ENCODE measurements at regions not wholly inside any gene's neighbourhood (a gene's known extent, or its start where the extent isn't known, plus 50 kb on each side); places are given as distances from the start of the nearest gene placed in this dataset.

DNA sequence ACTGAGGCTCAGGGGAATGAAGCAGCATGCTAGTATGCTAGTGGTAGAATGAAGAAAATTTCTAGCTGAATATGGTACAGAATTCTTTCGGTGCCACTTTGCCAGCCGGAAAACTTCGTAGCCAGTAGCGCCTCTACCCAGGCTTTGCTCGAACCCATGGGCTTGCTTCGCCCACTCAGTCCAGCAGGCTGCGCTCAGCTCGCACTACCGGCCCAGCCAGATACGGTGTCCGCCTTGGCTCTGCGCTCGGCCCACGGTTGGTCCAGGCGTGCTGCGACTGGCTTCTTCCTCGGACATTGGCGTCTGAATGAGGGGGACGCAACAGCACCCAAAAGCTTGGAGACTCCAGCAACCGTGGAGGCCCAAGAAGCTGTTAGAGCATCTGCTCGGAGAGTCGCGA lies 372.5 kb upstream of the CDH8 start:
- no peak for DNase-seq (ENCODE audit: extremely low read depth in 1 of 2, low read depth in 1 of 2)

DNA sequence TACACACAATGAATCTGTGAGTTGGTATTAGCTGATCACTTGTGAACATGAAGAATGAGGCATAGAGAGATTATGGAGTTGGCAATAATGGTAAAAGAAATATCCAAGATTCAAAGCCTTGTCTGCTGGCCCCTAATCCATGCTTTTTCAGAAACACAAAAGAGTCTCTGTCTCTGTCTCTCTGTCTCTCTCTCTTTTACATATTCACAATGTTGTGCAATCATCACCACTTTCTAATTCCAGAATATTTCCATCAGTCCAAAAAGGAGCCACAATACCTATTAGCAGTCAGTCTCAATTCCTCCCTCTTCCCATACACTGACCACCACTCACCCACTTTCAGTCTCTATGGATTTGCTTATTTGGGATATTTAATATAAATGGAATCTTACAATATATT lies 370.1 kb upstream of the CDH8 start:
- no peak for DNase-seq (ENCODE audit: extremely low read depth in 1 of 2, low read depth in 1 of 2)

DNA sequence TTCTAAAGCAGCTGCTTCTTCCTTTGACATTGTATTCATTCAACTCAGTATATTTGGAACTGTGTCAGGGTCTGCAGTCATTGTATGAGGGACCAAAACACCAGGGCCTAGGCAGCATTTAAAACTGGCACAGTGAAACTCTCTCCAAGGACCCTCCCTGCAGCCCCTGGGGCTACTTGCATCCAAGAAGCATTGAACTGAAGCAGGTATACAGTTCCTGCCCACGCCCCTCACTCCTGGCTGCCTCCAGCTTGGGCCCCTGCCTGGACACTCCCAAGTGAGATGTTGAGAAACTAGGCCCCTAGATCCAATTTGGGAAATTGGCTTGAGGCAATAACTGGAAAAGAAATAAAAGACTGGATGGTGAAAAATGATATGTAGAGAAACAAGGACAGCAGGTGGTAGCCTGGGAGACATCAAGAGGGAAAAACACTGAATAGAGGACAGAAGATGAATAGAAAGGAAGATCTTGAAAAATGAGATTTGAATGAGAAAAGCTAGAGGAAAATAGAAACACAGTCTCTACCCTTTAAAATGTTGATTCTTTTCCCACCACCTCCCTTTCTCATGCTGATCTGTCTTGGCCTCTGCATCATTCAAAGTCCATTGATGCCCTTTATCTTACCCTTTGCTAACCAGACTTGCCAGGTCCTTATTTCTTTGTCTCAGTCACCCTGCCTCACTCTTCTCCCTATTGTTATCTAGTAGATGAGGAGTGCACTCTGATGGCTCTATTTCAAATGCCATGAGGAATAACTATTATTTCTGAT lies 368.8 kb upstream of the CDH8 start:
- no peak for DNase-seq (ENCODE audit: extremely low read depth in 1 of 2, low read depth in 1 of 2)

DNA sequence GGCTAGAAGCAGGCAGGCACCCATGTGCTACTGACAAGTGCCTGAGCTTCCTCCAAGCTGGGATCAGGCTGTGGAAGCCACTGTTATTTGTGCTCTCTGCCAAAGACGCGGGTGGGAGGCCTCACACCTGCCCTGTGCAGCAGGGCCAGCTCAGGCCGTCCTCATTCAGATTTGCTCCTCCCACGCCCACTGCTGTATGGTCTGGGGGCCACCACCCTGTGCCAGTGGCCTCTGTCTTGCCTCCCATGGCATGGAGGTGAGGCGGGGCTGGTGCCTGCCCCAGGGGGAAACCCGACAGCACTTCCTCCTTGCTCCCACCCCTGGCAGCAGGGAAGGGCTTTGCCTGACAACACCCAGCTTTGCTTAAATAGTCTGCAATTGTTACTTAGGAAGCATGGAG lies 356.5 kb upstream of the CDH8 start:
- no peak for DNase-seq (ENCODE audit: extremely low read depth in 1 of 2, low read depth in 1 of 2)

DNA sequence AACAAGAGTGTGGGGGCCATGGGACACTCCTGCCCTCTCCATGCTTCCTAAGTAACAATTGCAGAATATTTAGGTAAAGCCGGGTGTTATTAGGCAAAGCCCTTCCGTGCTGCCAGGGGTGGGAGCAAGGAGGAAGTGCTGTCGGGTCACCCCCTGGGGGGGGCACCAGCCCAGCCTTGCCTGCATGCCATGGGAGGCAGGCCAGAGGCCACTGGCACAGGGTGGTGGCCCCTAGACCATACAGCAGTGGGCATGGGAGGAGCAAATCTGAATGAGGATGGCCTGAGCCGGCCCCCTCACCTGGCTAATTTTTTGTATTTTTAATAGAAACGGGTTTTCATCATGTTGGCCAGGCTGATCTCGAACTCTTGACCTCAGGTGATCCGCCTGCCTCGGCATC lies 355.7 kb upstream of the CDH8 start:
- DNase-seq (ENCODE audit: extremely low read depth in 1 of 2, low read depth in 1 of 2), result no peak

DNA sequence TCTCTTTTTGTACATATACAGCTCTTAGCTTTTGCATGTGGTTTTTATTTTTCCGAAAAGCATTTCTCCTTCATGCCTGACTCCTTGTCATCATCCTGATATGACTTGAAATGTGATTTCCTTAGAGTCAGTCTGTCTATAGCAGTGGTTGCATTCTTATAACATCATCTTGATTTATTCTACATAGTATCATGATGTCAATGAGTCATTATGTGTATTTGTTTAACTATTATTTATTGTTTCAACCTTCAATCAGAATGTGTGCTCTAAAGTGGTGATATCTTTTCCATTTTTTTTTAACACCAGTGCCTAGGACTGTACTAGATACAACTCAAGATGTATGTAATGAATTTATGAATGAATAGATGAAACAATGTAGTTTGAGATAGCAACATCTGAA lies 354.9 kb upstream of the CDH8 start:
- DNase-seq (ENCODE audit: extremely low read depth in 1 of 2, low read depth in 1 of 2), result no peak

DNA sequence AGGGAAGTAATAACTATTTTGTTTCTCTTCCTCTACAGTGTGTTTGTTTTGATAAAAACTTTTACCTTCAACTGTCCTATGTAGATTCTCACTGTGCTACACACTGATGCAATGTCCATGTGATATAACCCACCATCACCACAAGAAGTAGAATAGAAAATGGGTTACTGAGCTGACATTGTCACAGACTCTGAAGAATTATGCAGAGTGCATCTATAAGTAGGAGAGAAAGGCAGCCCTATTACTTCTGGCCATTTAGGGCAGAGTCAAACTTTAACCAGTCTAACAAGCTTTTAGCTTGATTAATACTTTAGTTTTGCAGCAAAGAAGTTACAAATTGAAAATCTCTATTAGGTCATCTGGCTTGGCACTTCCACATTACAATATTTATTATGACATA lies 354.0 kb upstream of the CDH8 start:
- no peak for DNase-seq (ENCODE audit: extremely low read depth in 1 of 2, low read depth in 1 of 2)

DNA sequence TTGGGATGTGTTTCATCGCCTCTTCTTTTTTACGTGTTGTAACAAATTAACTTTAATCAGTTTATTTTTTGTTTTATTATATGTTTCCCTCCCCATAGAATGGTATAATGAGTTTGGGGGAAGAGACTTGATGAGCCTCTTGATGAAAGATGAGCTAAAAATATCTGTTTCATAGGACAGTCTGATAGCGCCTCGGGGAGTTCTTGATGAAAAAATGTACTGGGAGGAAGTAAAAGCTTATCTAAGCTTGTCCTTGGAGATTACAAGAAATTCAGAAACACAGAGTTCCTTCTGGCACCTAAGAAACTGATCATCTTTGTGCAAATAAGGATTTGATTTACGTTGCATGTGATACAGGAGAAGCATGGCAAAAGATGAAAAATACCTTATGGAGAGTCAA lies 350.2 kb upstream of the CDH8 start:
- DNase-seq (ENCODE audit: extremely low read depth in 1 of 2, low read depth in 1 of 2), result no peak

DNA sequence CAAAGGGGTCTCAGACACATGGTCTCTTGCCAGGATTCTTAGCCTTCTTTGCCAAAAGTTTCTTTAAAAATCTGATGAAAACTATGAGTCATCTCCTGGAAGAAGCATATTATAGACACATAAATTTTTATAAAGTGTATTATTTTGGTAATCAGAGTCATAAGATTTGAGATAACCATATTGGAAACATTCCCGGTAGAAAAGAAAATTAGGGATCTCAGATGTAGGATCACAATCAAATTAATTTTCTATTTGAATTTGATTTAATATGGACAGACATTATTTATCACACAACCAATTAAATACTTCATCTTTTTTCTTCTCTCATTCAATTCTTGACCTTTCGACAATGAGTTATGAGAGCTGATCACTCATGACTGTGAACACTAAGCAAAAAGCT lies 347.7 kb upstream of the CDH8 start:
- DNase-seq (ENCODE audit: extremely low read depth in 1 of 2, low read depth in 1 of 2), result no peak

DNA sequence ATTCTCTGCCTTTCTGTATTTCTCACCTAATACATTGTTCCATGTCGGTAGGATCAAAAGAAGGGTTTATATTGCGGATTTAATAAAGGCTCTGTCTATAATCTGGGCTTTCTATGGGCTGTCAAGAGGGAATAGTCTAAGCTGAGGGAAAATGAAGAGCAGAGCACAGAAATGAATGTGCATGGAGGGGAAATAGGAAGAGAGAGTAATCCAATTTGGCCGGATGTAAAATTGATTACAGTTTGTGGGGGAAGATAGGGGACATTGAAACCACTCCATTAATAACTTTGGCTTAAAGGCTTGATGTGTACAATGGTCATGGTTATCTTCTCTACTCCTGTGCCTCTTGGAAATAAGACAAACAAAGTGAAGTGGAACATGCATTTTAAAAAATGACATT lies 334.2 kb upstream of the CDH8 start:
- no peak for DNase-seq (ENCODE audit: extremely low read depth in 1 of 2, low read depth in 1 of 2)

DNA sequence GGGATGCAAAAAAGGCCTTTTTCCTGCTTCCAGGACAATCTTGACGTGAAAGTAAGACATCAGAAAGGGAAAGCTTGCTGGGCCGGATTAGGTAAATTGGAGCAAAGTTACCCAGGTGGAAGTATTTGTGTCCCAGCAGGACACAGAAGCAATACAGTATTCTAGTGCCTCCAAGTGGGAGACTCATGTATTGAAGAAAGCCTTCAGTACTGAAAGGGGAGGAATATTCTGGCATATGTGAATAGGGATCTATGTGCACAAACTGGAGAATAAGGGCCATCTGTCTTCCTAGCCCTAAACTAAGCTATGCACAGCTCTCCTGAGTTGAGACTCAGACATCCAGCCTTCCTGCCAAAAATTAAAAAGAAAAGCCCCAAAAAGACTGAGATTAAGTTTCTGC lies 327.3 kb upstream of the CDH8 start:
- no peak for DNase-seq (ENCODE audit: extremely low read depth in 1 of 2, low read depth in 1 of 2)

DNA sequence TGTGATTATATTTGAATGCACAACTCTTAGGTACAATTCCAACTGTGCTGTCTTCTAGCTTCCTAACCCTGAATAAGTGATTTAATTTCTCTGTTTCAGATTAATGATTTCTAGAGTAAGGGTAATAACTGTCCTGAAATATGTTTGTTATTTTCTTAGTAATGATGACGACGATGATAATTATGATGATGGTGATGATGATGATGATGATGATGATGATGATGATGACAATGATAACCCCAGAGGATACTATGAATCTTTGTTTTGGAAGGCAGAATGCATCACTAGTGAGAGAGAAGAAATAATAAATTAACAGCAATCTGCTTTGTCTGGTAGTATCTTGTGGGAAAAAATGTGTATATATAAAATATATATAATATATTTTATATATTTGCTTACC lies 317.1 kb upstream of the CDH8 start:
- no peak for DNase-seq (ENCODE audit: extremely low read depth in 1 of 2, low read depth in 1 of 2)

DNA sequence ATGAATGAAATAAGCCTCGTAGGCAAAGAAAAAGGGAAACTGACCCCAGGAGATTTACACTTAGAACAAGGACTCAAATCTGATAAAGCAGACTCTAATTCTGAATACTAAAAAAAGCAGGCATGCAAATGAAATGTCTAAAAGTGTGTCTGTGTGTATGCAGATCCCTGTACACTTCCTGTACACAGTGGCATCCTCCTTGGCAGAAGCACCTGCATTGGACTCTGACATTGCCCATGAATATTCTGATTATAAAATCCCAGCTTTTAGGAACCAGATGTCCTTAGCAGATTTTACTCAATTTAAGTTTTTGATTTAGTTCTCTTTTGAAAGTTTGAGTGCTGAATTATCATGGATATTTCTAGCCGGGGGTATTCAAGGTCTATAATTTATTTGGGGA lies 306.0 kb upstream of the CDH8 start:
- no peak for DNase-seq (ENCODE audit: extremely low read depth in 1 of 2, low read depth in 1 of 2)

DNA sequence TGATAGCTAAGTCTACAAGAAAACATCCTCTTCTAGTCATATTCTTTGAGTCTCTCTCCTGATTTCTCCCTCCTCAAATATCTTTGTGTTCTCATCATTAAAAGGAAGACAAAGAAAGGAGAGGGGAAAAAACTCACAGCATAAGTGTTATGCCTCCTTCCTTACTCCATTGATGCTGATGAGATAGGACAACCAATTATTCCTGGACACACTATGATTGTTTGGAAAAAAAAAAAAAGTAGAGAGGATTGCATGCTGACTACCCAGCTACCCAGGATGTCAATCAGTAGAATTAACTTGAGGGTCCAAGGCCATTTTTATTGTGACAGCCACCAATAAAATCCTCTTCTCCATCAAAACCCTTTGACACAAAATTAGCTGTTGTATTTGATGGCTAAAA lies 299.1 kb upstream of the CDH8 start:
- DNase-seq (ENCODE audit: extremely low read depth in 1 of 2, low read depth in 1 of 2), result no peak

DNA sequence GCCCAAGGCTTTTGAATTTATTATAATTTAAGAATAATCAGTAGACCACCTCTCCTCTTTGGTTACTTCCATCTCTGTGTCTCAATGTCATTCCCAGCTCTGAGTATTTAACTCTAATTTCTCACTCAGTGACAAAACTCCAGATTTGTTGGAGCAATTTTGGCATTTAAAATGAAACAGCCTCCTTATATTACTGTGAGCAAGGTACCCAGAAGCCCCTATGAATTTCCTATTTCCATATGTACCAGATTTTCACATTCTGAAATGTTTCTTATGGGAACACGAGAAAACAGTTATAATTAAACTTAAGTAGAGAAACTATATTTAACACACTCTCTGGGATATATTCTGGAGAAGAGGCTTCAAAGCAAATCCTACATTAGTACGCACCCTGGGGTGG lies 285.4 kb upstream of the CDH8 start:
- no peak for DNase-seq (ENCODE audit: extremely low read depth in 1 of 2, low read depth in 1 of 2)

DNA sequence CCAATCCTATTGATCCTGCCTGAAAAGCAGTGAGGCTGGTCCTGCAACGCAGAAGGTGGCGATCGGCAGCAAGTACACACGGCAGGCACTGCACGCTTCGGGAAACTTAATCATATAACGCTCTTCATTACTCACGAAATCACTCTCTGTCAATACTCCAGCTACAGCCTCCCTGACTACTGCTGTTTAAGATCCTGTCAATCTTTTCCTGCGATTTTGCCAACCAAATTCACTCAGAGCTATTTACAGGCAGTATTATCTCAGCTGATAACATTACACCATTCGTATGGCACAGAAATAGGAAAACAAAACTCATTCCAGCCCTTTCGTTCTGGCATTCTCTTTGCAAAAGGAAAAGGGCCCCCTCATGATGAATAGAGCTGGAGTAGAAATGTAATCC lies 262.4 kb upstream of the CDH8 start:
- no peak for DNase-seq (ENCODE audit: extremely low read depth in 1 of 2, low read depth in 1 of 2)

DNA sequence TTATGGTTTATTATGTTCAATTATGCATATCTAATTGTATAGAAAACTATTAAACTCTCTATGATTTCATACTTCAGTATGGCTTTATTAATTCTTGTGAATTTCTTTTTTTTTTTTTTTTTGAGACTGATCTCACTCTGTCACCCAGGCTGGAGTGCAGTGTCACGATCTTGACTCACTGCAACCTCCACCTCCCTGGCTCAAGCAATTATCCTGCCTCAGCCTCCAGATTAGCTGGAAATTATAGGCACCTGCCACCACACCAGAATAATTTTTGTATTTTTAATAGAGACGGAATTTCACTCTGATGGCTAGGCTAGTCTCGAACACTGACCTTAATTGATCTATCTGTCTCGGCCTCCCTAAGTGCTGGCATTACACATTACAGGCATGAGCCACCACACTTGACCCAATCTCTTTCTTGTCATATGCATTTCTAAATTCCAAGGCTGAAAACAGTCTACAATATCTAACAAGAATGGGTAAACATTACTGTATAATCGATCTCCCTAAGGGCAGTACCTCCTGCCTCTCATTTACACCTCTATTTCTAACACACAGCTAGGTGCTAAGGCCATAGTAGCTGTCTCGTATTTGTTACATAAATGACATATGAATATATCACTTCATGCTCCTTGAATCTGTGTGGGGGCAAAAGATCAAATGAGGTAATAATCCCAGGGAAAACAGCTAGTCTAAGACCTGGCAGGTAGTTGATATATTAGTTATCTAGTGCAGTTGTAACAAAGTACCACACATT lies 258.2 kb upstream of the CDH8 start:
- DNase-seq (ENCODE audit: extremely low read depth in 1 of 2, low read depth in 1 of 2), result no peak

DNA sequence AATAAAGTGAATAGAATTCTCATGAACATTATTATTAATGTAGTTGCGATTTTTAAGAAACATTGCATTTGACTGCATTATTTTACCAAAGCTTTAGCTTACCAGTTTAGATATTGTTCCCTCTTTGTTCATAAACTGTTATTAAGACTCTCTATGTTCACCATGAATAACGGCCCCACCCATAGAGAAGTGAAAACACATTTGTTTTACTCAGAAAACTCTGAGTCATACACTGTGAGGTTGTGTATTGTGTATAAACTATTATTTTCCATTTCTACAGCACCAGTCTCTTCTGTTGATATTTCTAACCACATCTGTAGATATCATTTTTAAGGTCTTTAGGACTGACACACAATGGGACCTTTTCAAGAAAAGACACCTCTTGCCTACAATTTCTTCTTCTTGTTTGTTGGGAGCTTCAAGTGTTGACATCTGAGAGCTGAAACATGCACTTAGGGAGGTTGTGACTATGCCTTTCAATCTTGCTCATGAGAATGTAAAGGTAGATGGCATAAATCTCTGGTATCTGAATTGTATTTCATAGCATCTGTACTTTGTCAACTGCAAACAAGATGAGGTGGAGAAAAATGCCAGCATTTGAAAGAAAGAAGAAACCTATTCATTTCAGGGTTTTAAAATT lies 252.9 kb upstream of the CDH8 start:
- DNase-seq (ENCODE audit: extremely low read depth in 1 of 2, low read depth in 1 of 2), result no peak

DNA sequence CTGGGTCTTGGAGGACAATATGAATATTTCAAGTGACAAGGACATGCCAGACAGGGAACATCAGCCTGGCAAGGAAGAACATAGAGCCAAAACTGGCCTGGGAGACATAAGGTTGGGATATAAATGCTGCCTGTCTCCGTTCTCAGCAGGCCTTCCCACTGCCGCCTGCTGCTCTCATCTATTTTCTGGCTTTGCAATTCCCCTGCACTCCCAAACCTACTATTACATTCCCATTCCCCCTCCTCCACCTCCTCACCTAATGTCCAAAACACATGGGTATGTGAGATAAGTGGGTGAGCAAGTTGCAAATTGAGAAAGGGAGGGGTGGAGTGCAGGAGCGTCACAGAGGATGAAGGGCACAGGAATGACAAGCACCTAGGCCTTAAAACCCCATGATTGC lies 244.3 kb upstream of the CDH8 start:
- no peak for DNase-seq (ENCODE audit: extremely low read depth in 1 of 2, low read depth in 1 of 2)

DNA sequence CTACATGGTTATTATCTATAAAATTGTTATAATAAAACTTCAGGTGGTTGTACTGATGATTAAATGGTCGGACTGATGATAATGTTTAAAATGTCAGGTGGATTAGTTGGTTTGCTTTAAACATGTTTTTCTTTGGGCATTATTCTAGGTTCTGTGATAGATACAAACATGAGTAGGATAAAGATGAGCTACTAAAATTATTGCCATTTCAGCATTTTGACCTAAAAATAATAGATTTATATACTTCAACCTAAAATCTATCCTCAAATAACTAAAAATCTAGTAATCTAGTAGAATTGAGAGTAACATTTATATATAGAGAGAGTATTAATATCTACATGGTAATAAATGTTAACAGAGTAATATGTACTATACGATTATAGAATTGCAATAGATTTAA lies 241.7 kb upstream of the CDH8 start:
- no peak for DNase-seq (ENCODE audit: extremely low read depth in 1 of 2, low read depth in 1 of 2)

DNA sequence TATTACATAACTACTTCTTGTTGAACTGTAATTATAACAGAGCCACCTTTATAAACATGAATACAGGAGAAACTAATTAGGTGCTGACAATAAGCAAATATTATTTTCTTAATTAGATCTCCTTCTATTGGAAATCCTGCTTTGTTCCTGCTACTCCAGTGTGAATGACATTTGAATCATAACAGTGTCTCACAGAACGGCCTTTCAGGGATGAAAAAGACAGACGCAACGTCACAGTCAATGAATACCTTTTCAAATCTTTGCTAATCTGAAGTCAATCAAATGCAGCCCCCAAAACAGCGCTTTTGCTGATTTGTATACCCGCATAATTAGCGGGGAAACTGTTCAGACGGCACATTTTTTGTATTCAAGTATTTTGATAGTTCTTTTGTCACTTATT lies 240.4 kb upstream of the CDH8 start:
- DNase-seq (ENCODE audit: extremely low read depth in 1 of 2, low read depth in 1 of 2), result no peak

DNA sequence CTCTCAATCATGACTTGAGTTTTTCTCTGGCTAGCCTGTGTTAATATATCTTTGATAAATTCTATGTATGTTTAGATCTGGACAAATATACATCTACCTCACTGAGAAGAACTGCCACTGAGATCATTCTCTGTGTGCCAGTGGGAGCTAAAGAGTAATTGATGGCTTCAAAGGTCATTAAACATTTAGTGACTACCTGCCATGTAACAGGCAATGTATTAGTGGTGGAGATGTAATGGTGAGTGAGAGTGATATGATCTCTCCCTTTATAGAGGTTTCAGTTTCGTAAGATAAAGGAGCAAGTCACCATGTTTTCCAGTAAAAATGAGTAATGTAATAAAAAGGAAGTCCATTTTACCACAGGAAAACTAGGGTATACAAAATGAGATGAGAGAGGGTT lies 235.8 kb upstream of the CDH8 start:
- DNase-seq (ENCODE audit: extremely low read depth in 1 of 2, low read depth in 1 of 2), result no peak

All from stimulated activated CD8-positive, alpha-beta memory T cell treated with anti-CD3 and anti-CD28 coated beads, Interleukin-7, amount 100 ng/mL, for 48 hours (primary cell).